Neuronal stem cell (in vitro differentiated cells): ENCODE measurements at regions not wholly inside any gene's neighbourhood (a gene's known extent, or its start where the extent isn't known, plus 50 kb on each side); places are given as distances from the start of the nearest gene placed in this dataset.
"Not testable (repeated sequence)": the region's sequence is repeated elsewhere in the genome, so short reads cannot be mapped to it uniquely, and the experiment has no call there.

Experiments
- DNase-seq: peaks from one replicate; pipeline ENCODE4 v3.0.0-alpha.2; 2013; ENCODE audit warnings: low spot score
- H2AFZ ChIP-seq: one replicate; pipeline ENCODE4 v1.6.1; 2013; ENCODE audit warnings: mild to moderate bottlenecking, low read length, inconsistent platforms
- H2AK5ac ChIP-seq: 2 replicates; pipeline ENCODE4 v1.6.1; 2013; ENCODE audit warnings: low read depth, mild to moderate bottlenecking, inconsistent platforms, low read length, moderate library complexity, mixed read lengths
- H2BK120ac ChIP-seq: 2 replicates; pipeline ENCODE4 v1.6.1; 2013; ENCODE audit warnings: low read depth, mild to moderate bottlenecking, inconsistent platforms, low read length, moderate library complexity, mixed read lengths
- H2BK12ac ChIP-seq: one replicate; pipeline ENCODE4 v1.6.1; 2013; ENCODE audit warnings: low read length, inconsistent platforms
- H2BK15ac ChIP-seq: 2 replicates; pipeline ENCODE4 v1.6.1; 2013; ENCODE audit warnings: mild to moderate bottlenecking, low read length, inconsistent platforms, mixed read lengths
- H2BK5ac ChIP-seq: one replicate; pipeline ENCODE4 v1.6.1; 2013; ENCODE audit warnings: inconsistent platforms, mild to moderate bottlenecking, low read length, moderate library complexity
- H3K14ac ChIP-seq: one replicate; pipeline ENCODE4 v1.6.1; 2013; ENCODE audit warnings: low read length, inconsistent platforms
- H3K18ac ChIP-seq: 2 replicates; pipeline ENCODE4 v1.6.1; 2013; ENCODE audit warnings: low read length, inconsistent platforms
- H3K23ac ChIP-seq: 2 replicates; pipeline ENCODE4 v1.6.1; 2013; ENCODE audit warnings: low read depth, mild to moderate bottlenecking, mixed read lengths, low read length, inconsistent platforms; ENCODE audit not compliant: poor library complexity
- H3K27ac ChIP-seq: replicated peaks from 3 replicates; pipeline ENCODE4 v1.5.1; 2013; ENCODE audit warnings: low read length, inconsistent platforms
- H3K27me3 ChIP-seq, 3 experiments: 2 replicates each; pipeline ENCODE4 v1.6.1; 2013; ENCODE audit warnings: low read length in 3 of 3, mild to moderate bottlenecking in 2 of 3, inconsistent platforms in 1 of 3, low read depth in 1 of 3, mixed read lengths in 1 of 3, moderate library complexity in 1 of 3; ENCODE audit not compliant: control insufficient read depth in 3 of 3, insufficient read depth in 3 of 3
- H3K36me3 ChIP-seq, 2 donors: replicated peaks in 1 of 2; 2 replicates each; pipeline ENCODE4 v1.6.1; 2013; ENCODE audit warnings: low read length in 2 of 2; ENCODE audit not compliant: control insufficient read depth in 2 of 2, insufficient read depth in 2 of 2
- H3K4ac ChIP-seq: 2 replicates; pipeline ENCODE4 v1.6.1; 2013; ENCODE audit warnings: inconsistent platforms, mild to moderate bottlenecking, low read length, moderate library complexity
- H3K4me1 ChIP-seq, 2 donors: 1 replicate in 1 of 2; 2 replicates in 1 of 2; pipeline ENCODE4 v1.6.1; 2013; ENCODE audit warnings: low read length in 2 of 2, low read depth in 1 of 2; ENCODE audit not compliant: control insufficient read depth in 2 of 2, insufficient read depth in 1 of 2
- H3K4me2 ChIP-seq: one replicate; pipeline ENCODE4 v1.6.1; 2013; ENCODE audit warnings: mild to moderate bottlenecking, low read length, inconsistent platforms; ENCODE audit not compliant: insufficient read depth, poor library complexity, severe bottlenecking
- H3K4me3 ChIP-seq, 2 donors: 2 replicates each; pipeline ENCODE4 v1.5.1; 2013; ENCODE audit warnings: low read length in 2 of 2, mild to moderate bottlenecking in 2 of 2, inconsistent platforms in 1 of 2, moderate library complexity in 1 of 2
- H3K79me1 ChIP-seq: one replicate; pipeline ENCODE4 v1.6.1; 2013; ENCODE audit warnings: low read depth, mild to moderate bottlenecking, inconsistent platforms, low read length, moderate library complexity
- H3K9ac ChIP-seq: one replicate; pipeline ENCODE4 v1.6.1; 2013; ENCODE audit warnings: mild to moderate bottlenecking, low read depth, low read length, inconsistent platforms; ENCODE audit not compliant: poor library complexity
- H3K9me3 ChIP-seq, 2 donors: replicated peaks in 1 of 2; 2 replicates each; pipeline versions ENCODE3 to v1.6.1; 2013; ENCODE audit warnings: low read length in 2 of 2, mild to moderate bottlenecking in 2 of 2, inconsistent platforms in 1 of 2, low read depth in 1 of 2, mixed read lengths in 1 of 2, moderate library complexity in 1 of 2; ENCODE audit not compliant: control insufficient read depth in 2 of 2, insufficient read depth in 1 of 2
- H4K8ac ChIP-seq: one replicate; pipeline ENCODE4 v1.6.1; 2013; ENCODE audit warnings: low read depth, mild to moderate bottlenecking, inconsistent platforms, low read length, moderate library complexity
- H4K91ac ChIP-seq: one replicate; pipeline ENCODE4 v1.6.1; 2013; ENCODE audit warnings: low read length, low read depth, mild to moderate bottlenecking, inconsistent platforms; ENCODE audit not compliant: poor library complexity
- WGBS, 2 donors: extraction: QIAGEN DNeasy Blood & Tissue Kit; methylation state at CpG; one replicate each; pipeline ENCODE4 v1.1.7; 2013; ENCODE audit warnings: missing lambda C conversion rate in 2 of 2, mixed read lengths in 1 of 2; ENCODE audit not compliant: insufficient read length in 2 of 2, insufficient replicate concordance in 1 of 2; ENCODE audit errors: extremely low coverage in 2 of 2; 5-methylcytosine and 5-hydroxymethylcytosine counted together

DNA sequence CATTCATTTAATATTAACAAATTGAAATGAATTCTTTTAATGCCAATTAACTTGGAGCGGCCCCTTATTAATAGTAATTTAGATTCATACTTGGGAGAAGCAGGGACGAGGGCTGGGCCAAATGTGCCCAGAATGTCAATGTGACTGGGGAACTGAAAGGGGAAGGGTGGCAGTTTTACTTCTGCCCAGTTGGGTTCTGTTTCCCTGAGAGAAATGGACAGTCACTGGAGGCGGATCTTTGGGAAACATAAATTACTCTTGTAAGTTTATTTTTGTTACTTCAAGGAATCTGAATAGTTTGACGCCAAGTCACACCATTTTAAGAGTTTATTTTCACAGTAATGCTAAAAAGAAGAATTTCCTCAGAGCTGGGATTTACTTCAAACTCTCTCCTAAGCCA lies 432.1 kb downstream of the CNTNAP3B start:
- WGBS, 2 donors = no CpG with 5 or more reads among the region's 4 CpGs
- H3K14ac ChIP-seq, H3K4me3 ChIP-seq, H3K4me1 ChIP-seq, H3K23ac ChIP-seq, H2BK12ac ChIP-seq, H3K27ac ChIP-seq, H3K9ac ChIP-seq, H3K18ac ChIP-seq, H3K9me3 ChIP-seq, H3K27me3 ChIP-seq, H3K4me2 ChIP-seq, H4K91ac ChIP-seq, H4K8ac ChIP-seq, H3K79me1 ChIP-seq, H2AFZ ChIP-seq, H2BK15ac ChIP-seq, H3K4ac ChIP-seq, H2BK5ac ChIP-seq, DNase-seq, H3K36me3 ChIP-seq, H2AK5ac ChIP-seq, H2BK120ac ChIP-seq: not testable (repeated sequence)

DNA sequence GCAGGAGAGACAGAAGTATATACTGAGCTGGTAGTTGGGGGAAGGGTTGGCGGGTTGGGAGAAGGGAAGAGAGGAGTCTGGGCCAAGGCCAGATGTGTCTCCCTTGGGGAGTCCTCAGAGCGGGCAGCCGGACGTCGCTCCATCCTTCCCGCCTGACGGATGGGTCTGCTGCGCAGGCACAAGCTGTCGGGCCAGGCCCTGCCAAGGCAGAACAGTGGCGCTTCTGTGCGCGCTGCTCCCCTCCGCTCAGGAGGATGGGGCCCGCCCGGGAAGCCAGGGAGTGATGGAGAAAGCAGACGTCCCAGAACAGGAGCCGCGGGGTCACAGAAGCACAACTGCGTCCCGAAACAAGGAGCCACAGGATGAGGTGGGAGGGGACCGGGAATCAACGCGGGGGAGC lies 449.9 kb downstream of the CNTNAP3B start:
- not testable (repeated sequence) for H3K14ac ChIP-seq, H3K27ac ChIP-seq, DNase-seq, H3K4me2 ChIP-seq, H3K23ac ChIP-seq, H2AFZ ChIP-seq, H2BK15ac ChIP-seq, H3K36me3 ChIP-seq, H3K18ac ChIP-seq, H2BK120ac ChIP-seq, H3K79me1 ChIP-seq, H2AK5ac ChIP-seq, H2BK5ac ChIP-seq, H4K8ac ChIP-seq, H3K9ac ChIP-seq, H3K9me3 ChIP-seq, H4K91ac ChIP-seq, H3K4ac ChIP-seq, H2BK12ac ChIP-seq, H3K4me3 ChIP-seq, H3K27me3 ChIP-seq, H3K4me1 ChIP-seq
- WGBS, 2 donors = no CpG with 5 or more reads among the region's 23 CpGs

DNA sequence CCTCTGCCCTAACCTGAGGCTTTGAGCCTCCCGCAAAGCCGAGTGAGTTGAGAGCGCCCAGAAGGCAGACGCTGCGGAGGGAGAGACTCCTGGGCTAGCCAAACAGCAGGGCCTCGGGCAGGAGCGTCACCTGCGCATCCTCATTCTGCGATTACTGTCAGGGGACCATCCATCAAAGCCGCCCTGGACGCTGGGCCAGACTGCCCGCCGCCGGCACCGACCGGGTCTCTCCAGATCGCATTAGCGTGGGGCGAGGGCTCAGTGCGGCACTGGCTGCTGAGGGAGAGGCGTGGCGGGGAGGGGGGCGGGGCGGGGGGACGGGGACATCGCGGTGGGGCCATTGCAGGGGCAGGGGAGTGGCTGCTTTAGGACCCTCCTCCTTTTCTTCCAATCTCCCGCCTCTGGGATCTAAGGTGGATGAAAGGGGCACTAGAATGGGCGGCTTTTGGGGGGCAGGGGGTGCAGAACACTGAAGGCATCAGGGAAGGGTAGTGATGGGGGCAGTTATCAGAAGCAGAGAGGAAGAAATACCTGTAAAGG lies 465.7 kb downstream of the CNTNAP3B start:
- not testable (repeated sequence) for H3K27ac ChIP-seq, H3K27me3 ChIP-seq, H2BK5ac ChIP-seq, H2BK12ac ChIP-seq, H3K9me3 ChIP-seq, H3K9ac ChIP-seq, H2AFZ ChIP-seq, DNase-seq, H2BK120ac ChIP-seq, H3K4me3 ChIP-seq, H2AK5ac ChIP-seq, H3K14ac ChIP-seq, H2BK15ac ChIP-seq, H3K36me3 ChIP-seq, H4K91ac ChIP-seq, H3K4ac ChIP-seq, H3K4me1 ChIP-seq, H4K8ac ChIP-seq, H3K23ac ChIP-seq, H3K79me1 ChIP-seq, H3K18ac ChIP-seq
- no CpG with 5 or more reads among the region's 29 CpGs for WGBS, 2 donors
- peak overlapping the region; percentile 33 for H3K4me2 ChIP-seq

DNA sequence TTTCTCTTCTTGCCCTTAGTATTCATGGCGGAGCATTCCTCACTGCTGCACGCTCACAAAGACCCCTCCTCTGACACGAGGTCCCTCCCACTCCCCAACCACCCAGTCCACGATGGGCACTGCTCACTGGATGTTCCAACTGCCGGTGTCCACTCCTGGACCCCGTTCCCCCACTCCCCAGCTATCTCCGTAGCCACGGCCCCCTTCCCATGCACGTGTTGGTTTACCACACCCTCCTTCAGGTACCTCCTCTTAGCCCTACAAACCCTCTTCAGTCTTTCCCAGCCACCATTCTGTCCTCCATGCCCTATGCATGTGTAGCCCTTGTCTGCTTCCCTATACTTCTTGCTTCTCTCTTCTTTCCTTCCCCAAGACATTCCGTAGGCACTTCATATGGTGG lies 469.6 kb upstream of the ZNG1F start:
- H2BK120ac ChIP-seq, H3K4me2 ChIP-seq, H3K27ac ChIP-seq, H3K27me3 ChIP-seq, H2BK15ac ChIP-seq, H3K4me3 ChIP-seq, H3K36me3 ChIP-seq, H3K4me1 ChIP-seq, H2BK12ac ChIP-seq, H3K4ac ChIP-seq, H3K9me3 ChIP-seq, H3K79me1 ChIP-seq, H3K18ac ChIP-seq, H4K8ac ChIP-seq, H4K91ac ChIP-seq, H3K23ac ChIP-seq, H3K14ac ChIP-seq, DNase-seq, H2AFZ ChIP-seq, H2AK5ac ChIP-seq, H2BK5ac ChIP-seq: not testable (repeated sequence)
- H3K9ac ChIP-seq = peak overlapping the region; percentile 21
- no CpG with 5 or more reads among the region's 10 CpGs for WGBS, 2 donors
